GM19452 (cell line): ENCODE measurements at regions not wholly inside any gene's neighbourhood (a gene's known extent, or its start where the extent isn't known, plus 50 kb on each side); places are given as distances from the start of the nearest gene placed in this dataset.
"Not testable (repeated sequence)": the region's sequence is repeated elsewhere in the genome, so short reads cannot be mapped to it uniquely, and the experiment has no call there.

ENCODE experiments used
- ATAC-seq: cut with Tn5 transposase; IDR thresholded peaks from one replicate; pipeline ENCODE4 v1.9.1; 2021; ENCODE audit not compliant: unreplicated experiment

DNA sequence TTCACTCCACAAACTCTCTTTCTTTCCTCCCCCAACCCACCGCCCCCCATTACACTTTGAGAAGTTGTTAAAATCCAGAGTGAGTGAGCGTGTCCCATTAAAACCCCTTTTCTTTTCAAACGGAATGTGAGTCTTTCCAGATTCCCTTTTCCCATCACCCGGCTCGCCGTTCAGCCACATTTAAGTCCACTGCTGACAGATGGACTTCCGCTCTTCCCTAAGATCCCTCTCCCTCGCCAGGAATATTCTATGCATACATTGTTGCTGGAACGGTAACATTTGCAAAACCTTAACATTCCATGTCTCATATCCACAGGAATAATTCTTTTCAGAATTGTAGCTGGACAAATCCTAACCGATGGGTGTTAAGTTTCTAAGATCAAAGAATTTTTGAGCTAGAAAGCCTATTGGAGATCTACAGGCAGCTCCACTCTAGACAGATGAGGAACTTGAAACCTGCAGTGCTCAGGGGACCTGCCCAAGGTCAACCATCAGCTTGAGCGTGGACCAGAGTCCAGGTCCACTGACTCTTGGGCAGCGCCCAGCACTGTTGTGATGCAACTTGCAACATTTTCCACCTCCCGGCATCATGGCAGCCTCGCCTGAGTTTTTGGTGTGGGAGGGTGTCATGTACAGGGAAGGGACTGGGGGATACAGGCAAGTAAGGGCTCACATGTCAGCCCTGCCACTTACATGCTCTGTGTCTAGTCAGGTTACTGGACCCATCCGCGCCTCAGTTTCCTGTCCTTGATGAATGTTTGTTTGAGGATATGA, 500.1 kb downstream of the CCDC171 start:
- no peak for ATAC-seq

DNA sequence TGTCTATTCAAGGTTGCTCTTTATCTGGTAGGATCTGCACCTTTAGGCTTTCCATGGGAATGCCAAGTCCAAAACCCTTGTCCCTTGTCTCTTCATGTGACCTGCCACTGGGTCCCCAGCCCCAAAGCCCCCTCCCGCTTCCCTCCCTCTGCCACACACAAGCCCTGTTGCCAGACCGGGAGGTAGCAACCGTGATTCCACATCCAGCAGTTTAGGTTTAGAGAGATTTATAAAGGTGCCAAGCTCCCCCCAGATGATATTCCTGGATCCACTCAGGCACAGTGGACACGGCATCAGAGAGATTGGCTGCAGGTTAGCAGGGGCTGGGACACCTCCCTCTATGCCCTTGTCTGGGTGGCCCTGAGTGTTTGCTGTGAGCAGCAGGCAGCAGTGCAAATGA, 504.7 kb downstream of the CCDC171 start:
- ATAC-seq = no peak

DNA sequence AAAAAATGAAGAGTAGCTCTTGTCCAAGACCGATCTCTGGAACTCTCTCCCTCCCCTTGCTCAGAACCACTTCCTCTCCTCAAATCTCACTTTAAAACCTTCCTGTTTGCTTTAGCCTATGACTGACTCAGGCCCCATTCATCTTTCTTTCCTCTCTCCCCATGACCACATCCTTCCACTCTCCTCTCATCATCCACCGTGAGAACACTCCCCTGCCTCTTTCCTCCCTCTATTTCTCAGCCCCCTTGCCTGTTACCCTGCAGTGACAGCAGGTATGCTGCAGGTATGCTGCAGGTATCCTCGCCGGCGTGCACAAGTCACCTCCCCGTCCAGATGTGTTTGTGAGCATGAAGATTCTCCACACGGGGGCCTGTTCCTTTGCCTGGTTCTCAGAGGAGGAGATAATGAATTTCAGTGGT, 505.3 kb downstream of the CCDC171 start:
- no peak for ATAC-seq

DNA sequence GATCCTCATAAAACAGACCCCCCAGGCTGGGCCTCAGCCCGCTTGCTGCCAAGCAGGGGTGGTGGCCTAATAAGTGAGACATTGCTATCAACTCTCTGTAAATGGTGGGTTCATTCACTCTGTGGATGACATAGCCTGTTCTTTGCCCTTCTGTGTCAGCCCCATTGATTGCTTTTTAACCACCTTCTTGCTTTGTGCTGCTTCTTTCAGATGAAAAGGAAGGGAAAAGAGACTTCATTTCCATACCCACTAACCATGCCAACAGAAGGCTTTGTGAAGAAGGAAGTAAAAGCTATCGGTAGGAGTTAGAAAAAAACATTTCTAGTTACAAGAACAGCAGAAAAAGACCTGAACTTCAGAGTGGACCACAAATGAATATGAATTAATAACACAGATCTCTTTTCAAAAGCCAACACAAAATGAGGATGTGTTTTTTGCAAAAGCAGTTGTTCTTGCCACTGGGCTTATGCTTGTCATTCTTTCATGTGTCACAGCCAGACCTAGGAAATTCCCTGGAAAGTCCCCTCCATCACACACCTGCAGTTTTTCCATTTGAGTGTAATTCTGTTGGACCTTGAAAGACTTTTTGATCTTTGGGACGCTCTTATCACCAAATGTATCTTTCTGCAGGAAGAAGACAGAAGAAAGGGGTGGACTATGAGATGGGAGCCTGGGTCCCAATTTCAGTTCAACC, 507.7 kb downstream of the CCDC171 start:
- no peak for ATAC-seq

DNA sequence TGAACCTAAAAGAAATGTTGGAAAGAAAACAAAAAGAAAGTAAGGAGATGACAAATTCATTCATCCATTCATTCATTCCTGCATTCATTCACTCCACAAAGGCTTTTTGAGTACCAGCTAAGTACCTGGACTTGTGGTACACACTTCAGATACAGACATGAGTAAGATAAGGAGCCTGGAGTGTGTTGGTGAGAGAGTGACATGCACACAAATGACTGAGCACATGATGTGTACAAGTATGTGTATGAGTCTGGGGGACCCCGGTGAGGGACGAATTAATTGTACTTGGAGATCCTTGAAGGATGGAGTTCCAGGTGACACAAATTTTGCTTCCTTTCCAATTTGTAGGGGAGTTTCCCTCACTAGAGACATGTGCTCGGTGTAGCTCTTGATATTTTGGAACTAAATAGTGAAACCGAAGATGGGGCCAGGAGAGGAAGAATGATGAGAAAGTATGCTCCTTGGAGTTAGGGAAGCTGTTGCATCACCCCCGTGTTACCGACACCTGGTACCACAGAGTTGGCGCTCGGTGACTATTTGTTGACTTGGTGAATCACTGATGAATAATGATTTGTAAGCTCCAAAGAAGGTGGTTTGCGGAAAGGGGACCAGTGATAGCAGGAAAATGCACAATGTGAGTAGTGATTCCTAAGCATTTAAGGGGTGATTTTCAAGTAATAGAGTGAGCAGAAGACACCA, 509.8 kb downstream of the CCDC171 start:
- no peak for ATAC-seq

DNA sequence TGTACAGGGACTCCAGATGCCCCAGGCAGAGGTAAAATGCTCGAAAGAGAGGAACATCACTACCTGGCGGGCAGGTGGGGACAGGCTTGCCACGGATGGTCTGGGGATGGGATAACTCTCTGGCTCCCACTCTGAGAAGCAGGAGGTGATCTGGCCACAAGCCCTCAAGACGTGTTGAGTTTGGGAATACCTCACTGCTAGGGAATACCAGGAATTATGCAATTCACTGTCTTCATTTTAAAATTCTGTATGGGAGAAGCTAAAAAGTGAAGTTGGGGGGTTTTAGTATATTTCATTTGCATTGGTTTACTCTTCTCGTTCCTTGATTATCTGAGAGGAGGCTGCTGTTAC, 510.4 kb downstream of the CCDC171 start:
- ATAC-seq = no peak

DNA sequence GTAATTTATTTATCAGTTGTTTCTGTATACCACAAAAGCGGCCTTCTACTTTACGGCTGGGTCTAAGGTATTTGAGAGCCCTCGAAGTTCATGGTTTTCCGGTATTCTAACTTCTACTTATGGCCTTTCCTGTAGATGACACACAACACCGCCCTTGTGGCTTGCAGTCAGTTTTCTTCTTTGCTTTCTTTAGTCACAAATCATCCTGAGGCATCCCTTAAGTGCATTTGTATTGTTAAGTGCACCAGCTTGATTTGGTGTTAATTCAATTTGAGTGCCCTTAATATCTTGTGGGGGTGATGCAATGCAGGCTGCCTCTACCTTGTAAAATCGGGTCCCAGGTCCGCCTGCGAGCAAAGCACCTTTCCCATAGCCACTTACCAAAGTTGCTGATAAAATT, 511.9 kb downstream of the CCDC171 start:
- no peak for ATAC-seq

DNA sequence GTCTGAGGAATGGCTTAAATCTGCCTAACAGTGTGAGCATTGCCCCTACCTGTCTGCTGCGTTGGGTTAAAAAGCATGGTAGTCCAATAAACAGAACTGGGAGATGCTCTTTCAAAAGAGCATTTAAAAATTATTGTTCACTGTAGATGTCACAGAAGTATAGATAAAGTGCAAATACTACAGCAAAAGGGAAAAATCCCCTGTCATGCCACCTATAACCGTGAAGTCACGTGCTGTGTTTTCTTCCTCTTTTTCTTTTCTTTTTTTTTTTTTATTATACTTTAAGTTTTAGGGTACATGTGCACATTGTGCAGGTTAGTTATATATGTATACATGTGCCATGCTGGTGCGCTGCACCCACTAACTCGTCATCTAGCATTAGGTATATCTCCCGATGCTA, 513.4 kb downstream of the CCDC171 start:
- ATAC-seq = not testable (repeated sequence)

DNA sequence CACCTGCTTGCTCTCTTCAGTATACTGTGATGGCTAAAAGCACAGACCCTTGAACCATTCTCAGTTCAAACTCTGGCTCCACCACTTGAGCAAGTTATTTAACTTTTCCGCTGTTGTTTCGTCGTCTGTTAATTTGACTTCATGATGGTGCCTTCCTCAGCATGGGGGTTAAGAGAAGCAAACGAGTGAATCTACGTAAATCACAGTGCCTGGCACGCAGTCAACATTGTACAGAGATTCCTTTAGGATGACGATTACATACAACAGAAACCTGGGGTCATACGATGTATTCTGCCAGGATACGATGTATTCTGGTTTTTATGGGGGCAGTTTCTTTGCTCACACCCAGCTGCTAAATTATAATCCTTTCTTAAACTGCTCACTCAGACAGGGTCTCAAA, 515.6 kb downstream of the CCDC171 start:
- ATAC-seq = no peak

DNA sequence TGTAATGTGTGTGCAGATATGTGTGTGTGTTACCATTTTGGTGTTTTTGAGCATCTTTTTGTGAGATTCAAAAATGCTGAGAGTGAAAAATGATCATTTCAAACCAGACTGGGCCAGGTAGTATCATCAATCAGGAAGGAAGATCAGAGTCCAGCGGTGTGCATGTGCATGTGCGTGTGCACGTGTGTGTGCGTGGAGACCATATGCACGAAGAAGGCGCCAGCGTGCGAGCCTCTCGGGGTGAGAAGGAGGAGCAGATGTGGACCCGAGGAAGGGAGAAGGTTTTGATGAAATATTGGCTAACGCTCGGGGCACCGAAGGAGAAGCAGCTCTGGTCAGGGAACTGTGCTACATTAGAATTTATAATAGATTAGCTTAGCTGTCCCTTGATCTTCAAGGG, 516.4 kb downstream of the CCDC171 start:
- no peak for ATAC-seq

DNA sequence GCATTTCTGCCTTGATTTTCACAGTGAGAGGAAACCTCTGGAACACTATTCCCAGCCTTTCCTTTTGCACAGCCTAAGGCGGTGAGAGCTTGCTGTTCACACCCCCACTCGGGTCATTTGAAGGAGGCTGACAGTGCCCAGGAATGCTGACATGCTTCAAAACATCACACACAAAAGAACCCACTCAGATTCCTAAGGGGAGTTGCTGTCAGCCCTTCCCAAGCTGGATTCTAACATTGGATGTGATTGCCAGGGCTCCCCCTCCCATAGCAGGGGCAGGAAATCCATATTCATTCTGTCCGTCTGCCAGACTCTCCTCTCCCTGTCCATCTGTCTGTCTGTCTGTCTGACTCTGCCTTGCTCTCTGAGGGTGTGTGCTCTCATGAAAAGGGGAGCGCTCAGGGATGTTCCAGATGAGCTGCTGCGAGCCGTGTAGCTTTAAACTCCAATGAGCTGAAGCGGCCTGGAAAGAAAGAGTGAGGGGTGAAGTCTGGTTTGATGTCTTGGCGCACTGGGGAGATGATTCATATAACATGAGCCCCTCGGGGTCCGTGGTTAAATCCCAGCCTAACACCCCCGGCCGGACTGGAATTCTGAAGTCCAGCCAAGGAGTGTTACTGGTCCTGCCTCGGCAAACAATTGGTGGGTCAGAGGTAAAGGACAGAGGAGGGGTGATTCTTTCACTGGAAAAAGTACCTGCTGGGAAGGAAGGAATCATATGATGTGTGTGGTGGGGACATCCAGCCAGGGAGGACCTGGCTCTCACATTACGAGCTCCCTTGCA, 517.0 kb downstream of the CCDC171 start:
- no peak for ATAC-seq

DNA sequence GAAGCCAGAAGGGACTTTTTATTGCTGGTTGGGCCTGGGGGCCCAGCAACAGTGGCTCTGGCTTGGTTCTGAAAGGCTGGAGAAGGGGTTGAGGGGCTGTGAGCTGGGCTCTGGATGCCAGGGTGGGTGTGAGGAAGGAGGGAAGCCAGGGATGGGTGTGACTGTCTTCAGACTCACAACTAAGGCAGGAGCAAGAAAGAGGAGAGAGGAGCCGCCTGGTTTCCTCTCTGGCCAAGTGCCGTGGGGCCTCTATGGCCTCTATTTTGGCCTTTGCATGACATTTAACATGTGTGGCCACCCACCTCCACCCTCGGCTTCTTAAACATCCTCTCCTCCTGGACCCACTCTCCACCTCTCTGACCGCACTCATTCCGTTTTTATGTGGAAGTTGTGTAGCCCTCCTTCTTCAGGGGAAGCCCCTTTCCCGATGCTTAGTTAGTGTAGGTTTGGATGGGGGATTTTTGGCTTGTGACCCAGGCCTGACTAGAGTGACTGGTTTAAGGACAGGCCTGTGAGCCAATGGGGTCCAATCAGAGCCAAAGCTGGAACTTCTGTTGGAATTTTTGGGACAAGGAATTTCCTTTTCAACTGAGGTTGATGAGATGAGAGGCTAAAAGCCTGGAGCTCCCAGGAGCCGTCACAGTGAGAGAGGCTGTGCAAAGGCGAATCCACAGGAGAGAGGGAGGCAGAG, 517.8 kb downstream of the CCDC171 start:
- no peak for ATAC-seq

DNA sequence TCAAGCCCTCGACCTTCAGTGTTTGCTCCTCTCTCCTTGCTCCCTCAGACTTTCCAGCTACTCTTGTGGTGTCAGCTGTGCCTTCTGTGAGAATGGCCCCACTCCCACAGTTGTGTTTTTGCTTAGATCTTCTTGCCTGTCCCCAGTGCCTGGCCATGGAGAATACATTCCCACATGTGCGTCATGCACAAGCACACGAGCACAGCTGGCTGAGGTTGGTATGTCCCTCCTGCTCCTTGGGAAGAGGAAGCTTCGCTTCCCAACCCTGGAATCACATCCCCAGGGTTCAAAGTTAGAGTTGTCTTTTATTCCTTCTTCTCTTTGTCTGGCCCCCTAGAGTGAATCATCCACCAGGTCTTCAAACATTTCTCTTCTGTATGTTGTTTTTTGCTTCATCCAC, 518.6 kb downstream of the CCDC171 start:
- ATAC-seq = no peak

DNA sequence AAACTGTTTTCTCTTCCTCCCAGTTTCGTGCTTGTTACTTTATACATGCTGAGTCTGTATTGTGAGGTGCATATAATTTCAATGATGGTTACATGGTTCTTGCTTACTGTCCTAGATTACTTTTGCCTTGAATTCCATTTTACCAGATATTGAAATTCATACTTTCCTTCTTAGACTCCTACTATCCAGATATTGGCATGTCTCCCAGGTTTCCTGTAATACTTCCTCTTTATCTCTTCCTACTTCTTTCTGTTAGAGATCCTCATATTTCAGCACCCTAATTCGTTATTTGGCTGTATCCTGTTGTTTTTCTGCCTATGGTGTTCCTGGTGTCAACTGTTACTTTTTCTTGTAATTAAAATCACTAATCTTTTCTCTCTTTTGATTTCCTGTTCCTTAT, 522.1 kb downstream of the CCDC171 start:
- ATAC-seq = no peak

DNA sequence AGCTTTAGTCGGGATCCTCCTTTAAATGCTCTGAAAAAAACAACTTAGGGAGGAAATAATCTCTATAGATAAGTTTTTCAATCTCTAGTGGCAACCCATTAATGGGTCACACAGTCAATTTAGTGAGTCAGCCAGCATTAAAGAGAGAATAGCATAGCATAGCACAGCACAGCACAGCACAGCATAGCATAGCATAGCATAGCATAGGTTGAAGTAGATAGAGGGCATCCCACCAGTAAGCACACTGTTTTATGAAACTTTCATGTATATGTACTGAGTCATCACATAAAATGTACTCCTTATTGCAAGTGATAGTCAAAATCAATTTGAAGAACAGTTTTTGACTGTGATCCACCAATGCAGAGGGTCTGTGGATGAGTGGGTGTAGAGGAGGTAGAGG, 522.9 kb downstream of the CCDC171 start:
- ATAC-seq = no peak

DNA sequence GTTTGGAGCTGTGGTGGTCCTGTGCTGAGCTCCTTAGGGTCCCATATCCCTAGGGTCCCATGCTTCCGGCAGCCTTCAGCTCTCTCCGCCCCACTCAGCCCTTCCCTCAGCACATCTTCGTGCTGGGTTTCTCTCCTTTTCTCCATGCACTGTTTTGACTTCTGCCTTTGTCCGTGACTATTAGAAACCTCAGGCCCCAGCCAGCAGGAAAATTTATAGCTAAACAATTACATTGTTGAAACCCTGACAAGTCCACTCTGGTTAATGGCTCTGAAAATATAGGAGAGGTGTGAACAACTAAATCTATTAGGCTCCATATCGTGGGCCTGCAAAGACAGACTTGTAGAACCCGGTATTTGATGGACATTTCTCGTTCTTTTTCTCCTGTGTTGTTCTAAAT, 523.7 kb downstream of the CCDC171 start:
- ATAC-seq = no peak

DNA sequence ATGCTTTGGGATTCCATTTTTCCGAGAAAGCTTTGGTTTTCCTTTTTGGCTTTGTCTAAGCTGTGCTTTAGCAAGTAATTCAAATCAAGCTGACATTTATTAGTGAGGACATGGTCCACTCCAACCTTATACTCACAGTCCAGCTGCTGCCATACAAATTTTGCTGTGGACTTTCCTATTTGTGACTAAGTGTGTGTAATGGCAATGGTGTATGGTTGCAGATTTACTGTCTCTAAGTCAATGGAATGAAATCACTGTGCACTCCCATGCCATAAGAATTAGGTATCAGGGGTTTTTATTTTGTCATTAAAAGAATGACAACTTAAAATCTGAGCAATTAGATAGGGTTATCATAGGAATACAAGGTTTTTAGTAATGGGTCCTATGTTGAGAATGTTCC, 530.0 kb downstream of the CCDC171 start:
- no peak for ATAC-seq

DNA sequence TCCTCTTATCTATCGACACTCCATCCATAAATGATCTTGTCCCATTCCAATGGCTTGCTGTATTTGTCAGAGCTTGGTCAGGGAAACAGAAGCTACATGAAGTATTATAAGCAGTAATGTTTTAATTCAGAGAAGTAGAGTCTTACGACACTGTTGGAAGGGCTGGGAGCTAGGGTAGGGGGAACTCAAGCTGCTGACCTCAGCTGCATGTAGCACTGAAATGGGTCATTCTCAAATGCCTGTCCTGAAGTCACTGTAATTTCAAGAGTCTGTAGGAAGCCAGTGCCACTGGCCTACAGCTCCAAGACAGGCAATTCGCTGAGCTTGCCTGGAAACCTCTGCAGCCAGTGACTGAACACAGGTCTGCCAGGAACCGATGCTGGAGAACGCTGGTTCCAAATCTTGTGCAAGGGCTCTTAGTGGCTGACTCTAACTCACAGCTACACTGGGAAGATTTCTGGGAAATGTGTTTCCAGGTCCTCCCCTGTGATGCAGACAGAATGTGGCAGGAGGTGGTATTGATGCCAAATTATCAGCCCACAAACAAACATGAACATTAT, 532.4 kb downstream of the CCDC171 start:
- ATAC-seq = no peak

DNA sequence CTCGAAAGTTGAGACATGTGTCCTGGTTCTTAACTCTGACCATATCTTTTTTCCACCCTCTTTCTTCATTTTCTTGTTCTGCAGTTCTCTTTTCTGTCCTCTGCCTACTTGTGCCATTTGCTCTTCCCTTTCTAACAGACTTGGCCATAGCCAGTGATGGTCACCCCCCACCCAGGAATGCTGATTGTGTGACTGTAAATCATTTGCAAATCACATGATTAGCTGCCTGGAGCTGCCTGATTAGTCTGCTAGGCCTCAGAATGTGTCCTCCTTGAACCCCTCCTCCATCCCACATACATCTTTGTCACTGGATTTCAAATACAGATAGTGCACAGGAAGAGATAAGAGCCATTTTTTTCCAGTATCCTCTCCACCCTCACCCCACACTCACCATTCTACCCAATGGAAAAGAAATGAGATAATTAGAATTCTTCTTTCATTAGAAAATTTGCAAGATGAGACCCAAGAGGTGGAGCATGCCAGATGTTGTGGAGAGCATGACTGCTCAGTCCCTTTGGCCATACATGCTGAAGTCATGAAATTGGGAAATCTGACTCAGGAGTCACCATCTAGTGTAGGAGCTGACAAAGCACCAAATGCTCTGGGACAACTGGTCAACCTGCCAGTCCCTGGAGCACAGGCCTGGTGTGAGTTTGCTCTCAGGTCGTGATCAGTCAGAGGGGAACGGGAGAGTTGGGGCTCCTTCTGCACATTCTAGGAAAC, 538.2 kb downstream of the CCDC171 start:
- ATAC-seq = no peak
